HepG2 (cell line): ENCODE measurements at regions not wholly inside any gene's neighbourhood (a gene's known extent, or its start where the extent isn't known, plus 50 kb on each side); places are given as distances from the start of the nearest gene placed in this dataset.

Experiments
- ATAC-seq: fragments of 200-7000 bp; cut with Tn5 transposase; 3 replicates; pipeline ENCODE4 v1.9.1; 2020; ENCODE audit warnings: mild to moderate bottlenecking, moderate library complexity
- BruUV-seq: library from RNA; stranded (reverse); fragments of 400-500 nt; replicated peaks from 2 replicates; lab custom pipeline; 2021; lab: Mats Ljungman, UMichigan
- CTCF ChIA-PET: fragments of 300-600 bp; formaldehyde crosslinking; extraction: SDS; loops from one replicate; lab custom pipeline; 2021; ENCODE audit warnings: low total read pairs, inconsistent platforms, low intra/inter-chr PET ratio; lab: Yijun Ruan, JAX
- POLR2A ChIA-PET: fragments of 350-600 bp; sonication (Branson Sonifier 250); formaldehyde crosslinking; loops from one replicate; lab custom pipeline; 2020; ENCODE audit warnings: antibody characterized with exemption, inconsistent platforms; lab: Yijun Ruan, JAX
- DNase-seq: peaks from one replicate; pipeline ENCODE4 v3.0.0-alpha.2; 2015; ENCODE audit warnings: low spot score
- FAIRE-seq: peaks from 3 replicates; lab custom pipeline; 2011; peaks lifted over from hg19 to GRCh38; lab: Jason Lieb, UNC
- H2AFZ ChIP-seq: one replicate; pipeline ENCODE4 v1.6.1; 2011; ENCODE audit warnings: low read length, inconsistent platforms
- H3K27ac ChIP-seq: fragments of 300-600 bp; 3 replicates; pipeline ENCODE4 v1.8.0; 2011; ENCODE audit warnings: mixed run types, mild to moderate bottlenecking, mixed read lengths, low read length, inconsistent platforms; ENCODE audit not compliant: insufficient read depth; ENCODE audit errors: extremely low read length
- H3K27me3 ChIP-seq, 2 experiments: fragments of 200-600 bp in 1 of 2; 2 replicates in 1 of 2; 3 replicates in 1 of 2; pipeline versions ENCODE4 v1.6.0 to v1.8.0; 2011; ENCODE audit warnings: low read length in 2 of 2, mild to moderate bottlenecking in 2 of 2, moderate library complexity in 2 of 2, inconsistent platforms in 1 of 2; ENCODE audit not compliant: insufficient read depth in 2 of 2, control insufficient read depth in 1 of 2
- H3K36me3 ChIP-seq, 2 experiments: fragments of 200-600 bp in 1 of 2; replicated peaks in 1 of 2; 2 replicates in 1 of 2; 3 replicates in 1 of 2; pipeline versions ENCODE4 v1.5.1 to v1.8.0; 2011; ENCODE audit warnings: low read length in 2 of 2, inconsistent platforms in 1 of 2; ENCODE audit not compliant: insufficient read depth in 2 of 2, control insufficient read depth in 1 of 2
- H3K4me1 ChIP-seq: 2 replicates; pipeline ENCODE4 v1.5.1; 2012; ENCODE audit warnings: low read length, inconsistent platforms; ENCODE audit not compliant: insufficient read depth
- H3K4me2 ChIP-seq: 2 replicates; pipeline ENCODE4 v1.6.0; 2011; ENCODE audit warnings: low read depth, low read length, inconsistent platforms
- H3K4me3 ChIP-seq, 3 experiments: fragments of 200-600 bp in 1 of 3; sonication (generic), shearing (Covaris generic) in 1 of 3; replicated peaks in 1 of 3; 2 replicates each; pipeline ENCODE4 v1.5.1; 2011 to 2016; ENCODE audit warnings: low read length in 3 of 3, inconsistent platforms in 2 of 3, low read depth in 2 of 3, mild to moderate bottlenecking in 2 of 3, control low read depth in 1 of 3, mixed read lengths in 1 of 3; ENCODE audit not compliant: insufficient read depth in 1 of 3
- H3K79me2 ChIP-seq: one replicate; pipeline ENCODE4 v1.6.1; 2011; ENCODE audit warnings: low read length, inconsistent platforms; ENCODE audit not compliant: insufficient read depth
- H3K9ac ChIP-seq: 2 replicates; pipeline ENCODE4 v1.6.0; 2011; ENCODE audit warnings: mild to moderate bottlenecking, low read depth, low read length, inconsistent platforms; ENCODE audit not compliant: insufficient read depth
- H3K9me3 ChIP-seq: 2 replicates; pipeline ENCODE4 v1.5.1; 2012; ENCODE audit warnings: mild to moderate bottlenecking, low read length
- H4K20me1 ChIP-seq: 2 replicates; pipeline ENCODE4 v1.6.0; 2011; ENCODE audit warnings: inconsistent platforms, mild to moderate bottlenecking, low read length, moderate library complexity; ENCODE audit not compliant: insufficient read depth
- CCDC6 ChIP-seq: sonication (generic); formaldehyde crosslinking; IDR thresholded peaks from 2 replicates; pipeline ENCODE4 v1.8.1; 2022; ENCODE audit warnings: mild to moderate bottlenecking, missing genetic modification reagents, moderate library complexity
- GTF2F1 ChIP-seq: fragments of 150-350 bp; IDR thresholded peaks from 2 replicates; pipeline ENCODE4 v1.6.1; 2014; ENCODE audit warnings: low read length
- SKI ChIP-seq: fragments of 450-650 bp; IDR thresholded peaks from one replicate; pipeline ENCODE4 v1.6.1; 2018; ENCODE audit warnings: mild to moderate bottlenecking; ENCODE audit not compliant: partially characterized antibody
- YY1 ChIP-seq: IDR thresholded peaks from 2 replicates; pipeline ENCODE4 v1.6.1; 2011; ENCODE audit warnings: low read length, low read depth, moderate library complexity, mild to moderate bottlenecking; ENCODE audit not compliant: insufficient read depth, insufficient replicate concordance
- WGBS: methylation state at CpG from one replicate; pipeline ENCODE4 v1.1.6; 2017; ENCODE audit warnings: low lambda C conversion rate; 5-methylcytosine and 5-hydroxymethylcytosine counted together
- in situ Hi-C: cut with HindIII; loops from 2 replicates; pipeline ENCODE4 v1.10.0; 2017; ENCODE audit warnings: low pct_unique_long_range_greater_than_20kb; ENCODE audit not compliant: extremely low pct_ligation_motif_present
- intact Hi-C: fragments of 100-400 bp; cut with micrococcal nuclease; formaldehyde crosslinking; loops from one replicate; pipeline ENCODE4 v1.10.0; 2022; ENCODE audit not compliant: unreplicated experiment
- TF ChIP-seq, protein P1 (sequence below): sonication (generic); formaldehyde crosslinking; IDR thresholded peaks from 2 replicates; pipeline ENCODE4 v1.4.0; 2020; ENCODE audit warnings: missing genetic modification reagents; ENCODE audit errors: not compliant biosample characterization
- TF ChIP-seq, protein P2 (sequence below), 2 experiments: IDR thresholded peaks; 2 replicates each; pipeline ENCODE4 v1.6.1; 2011 to 2012; ENCODE audit warnings: low read length in 2 of 2, borderline replicate concordance in 1 of 2, low read depth in 1 of 2, mild to moderate bottlenecking in 1 of 2, moderate library complexity in 1 of 2

DNA sequence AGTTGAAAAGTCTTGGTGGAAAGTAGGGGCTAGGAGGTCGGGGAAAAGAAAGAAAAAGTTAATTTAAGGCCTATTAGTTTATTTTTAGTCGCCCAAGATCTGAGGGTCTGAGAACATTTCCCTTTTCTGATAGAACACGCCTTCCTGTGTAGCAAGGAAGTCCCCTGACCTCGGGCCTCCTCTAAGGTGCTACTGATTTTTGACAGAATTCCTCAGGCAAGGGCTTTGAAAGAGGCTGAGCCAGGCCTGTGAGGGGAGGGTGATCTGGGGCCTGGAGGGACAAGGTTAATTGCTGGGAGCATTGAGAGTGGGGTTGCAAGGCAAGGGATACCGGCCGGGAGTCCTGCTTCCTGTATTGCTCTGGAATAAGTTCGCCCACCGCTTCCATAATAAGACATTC, 131.4 kb upstream of the MYCN start (continued):
- TF ChIP-seq, protein P1, sequence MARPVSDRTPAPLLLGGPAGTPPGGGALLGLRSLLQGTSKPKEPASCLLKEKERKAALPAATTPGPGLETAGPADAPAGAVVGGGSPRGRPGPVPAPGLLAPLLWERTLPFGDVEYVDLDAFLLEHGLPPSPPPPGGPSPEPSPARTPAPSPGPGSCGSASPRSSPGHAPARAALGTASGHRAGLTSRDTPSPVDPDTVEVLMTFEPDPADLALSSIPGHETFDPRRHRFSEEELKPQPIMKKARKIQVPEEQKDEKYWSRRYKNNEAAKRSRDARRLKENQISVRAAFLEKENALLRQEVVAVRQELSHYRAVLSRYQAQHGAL (CRISPR knock-in tag) = no peak

- ChIA-PET CTCF (no interaction called here), POLR2A (no interaction called here)
- H3K27ac ChIP-seq = no peak overlapping the region
- no peak overlapping the region for H3K4me2 ChIP-seq
- H3K9me3 ChIP-seq = no peaks in the 10 kb centered on the region
- H4K20me1 ChIP-seq = no peaks in the 10 kb centered on the region
- no peak overlapping the region for H2AFZ ChIP-seq
- no peaks in the 10 kb centered on the region for H3K36me3 ChIP-seq
- peaks cover 1 to 48% of the 10 kb centered on the region in 2 experiments; a peak in 3 of 5 replicates for H3K27me3 ChIP-seq
- no TSS peak for BruUV-seq
- no peak overlapping the region for H3K9ac ChIP-seq
- 69% methylated on average over 11 of the region's 11 CpGs for WGBS
- ATAC-seq = no peak
- H3K4me3 ChIP-seq = no peak overlapping the region
- no peak for TF ChIP-seq YY1
- TF ChIP-seq, all 625 proteins: peak for 0
- DNase-seq = no peak
- no peaks in the 10 kb centered on the region for H3K79me2 ChIP-seq
- no peak for FAIRE-seq
- H3K4me1 ChIP-seq = no peaks in the 10 kb centered on the region
- intact Hi-C loops = no loop called here
- in situ Hi-C loops = no loop called here
Observed at GRCh38 chr2:15809404-15809803, 130.9 kb upstream of the MYCN start.

GRCh38 chr2:15810477-15811150, 129.7 kb upstream of the MYCN start:
- CTCF ChIA-PET = no interaction called here

More at GRCh38 chr2:15810477-15811150, 129.7 kb upstream of the MYCN start:
- Histone ChIP-seq H3K79me2 (no peaks in the 10 kb centered on the region), H3K27ac (no peak overlapping the region), H3K4me3 (no peak overlapping the region), H3K9me3 (no peaks in the 10 kb centered on the region), H3K36me3 (no peaks in the 10 kb centered on the region), H4K20me1 (no peaks in the 10 kb centered on the region), H2AFZ (no peak overlapping the region), H3K4me1 (no peaks in the 10 kb centered on the region), H3K4me2 (no peak overlapping the region), H3K27me3 (peaks cover 3 to 57% of the 10 kb centered on the region in 2 experiments; a peak in 3 of 5 replicates), H3K9ac (no peak overlapping the region)
- 26% methylated on average over 12 of the region's 12 CpGs for WGBS
- TF ChIP-seq CCDC6 (no peak), SKI (no peak), GTF2F1 (no peak)
- TF ChIP-seq, protein P2, sequence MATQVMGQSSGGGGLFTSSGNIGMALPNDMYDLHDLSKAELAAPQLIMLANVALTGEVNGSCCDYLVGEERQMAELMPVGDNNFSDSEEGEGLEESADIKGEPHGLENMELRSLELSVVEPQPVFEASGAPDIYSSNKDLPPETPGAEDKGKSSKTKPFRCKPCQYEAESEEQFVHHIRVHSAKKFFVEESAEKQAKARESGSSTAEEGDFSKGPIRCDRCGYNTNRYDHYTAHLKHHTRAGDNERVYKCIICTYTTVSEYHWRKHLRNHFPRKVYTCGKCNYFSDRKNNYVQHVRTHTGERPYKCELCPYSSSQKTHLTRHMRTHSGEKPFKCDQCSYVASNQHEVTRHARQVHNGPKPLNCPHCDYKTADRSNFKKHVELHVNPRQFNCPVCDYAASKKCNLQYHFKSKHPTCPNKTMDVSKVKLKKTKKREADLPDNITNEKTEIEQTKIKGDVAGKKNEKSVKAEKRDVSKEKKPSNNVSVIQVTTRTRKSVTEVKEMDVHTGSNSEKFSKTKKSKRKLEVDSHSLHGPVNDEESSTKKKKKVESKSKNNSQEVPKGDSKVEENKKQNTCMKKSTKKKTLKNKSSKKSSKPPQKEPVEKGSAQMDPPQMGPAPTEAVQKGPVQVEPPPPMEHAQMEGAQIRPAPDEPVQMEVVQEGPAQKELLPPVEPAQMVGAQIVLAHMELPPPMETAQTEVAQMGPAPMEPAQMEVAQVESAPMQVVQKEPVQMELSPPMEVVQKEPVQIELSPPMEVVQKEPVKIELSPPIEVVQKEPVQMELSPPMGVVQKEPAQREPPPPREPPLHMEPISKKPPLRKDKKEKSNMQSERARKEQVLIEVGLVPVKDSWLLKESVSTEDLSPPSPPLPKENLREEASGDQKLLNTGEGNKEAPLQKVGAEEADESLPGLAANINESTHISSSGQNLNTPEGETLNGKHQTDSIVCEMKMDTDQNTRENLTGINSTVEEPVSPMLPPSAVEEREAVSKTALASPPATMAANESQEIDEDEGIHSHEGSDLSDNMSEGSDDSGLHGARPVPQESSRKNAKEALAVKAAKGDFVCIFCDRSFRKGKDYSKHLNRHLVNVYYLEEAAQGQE (IDR thresholded peaks at IDR 0.05; ENCODE audit: borderline replicate concordance in 1 of 2, low read depth in 1 of 2, low read length in 2 of 2) = no peak
- no TSS peak for BruUV-seq
- DNase-seq = no peak
- ATAC-seq = no peak
- FAIRE-seq = no peak
- in situ Hi-C loops = no loop called here
- POLR2A ChIA-PET = no interaction called here
- intact Hi-C loops = no loop called here
